ENCODE measurements at regions not wholly inside any gene's neighbourhood (a gene's known extent, or its start where the extent isn't known, plus 50 kb on each side); places are given as distances from the start of the nearest gene placed in this dataset.

DNA sequence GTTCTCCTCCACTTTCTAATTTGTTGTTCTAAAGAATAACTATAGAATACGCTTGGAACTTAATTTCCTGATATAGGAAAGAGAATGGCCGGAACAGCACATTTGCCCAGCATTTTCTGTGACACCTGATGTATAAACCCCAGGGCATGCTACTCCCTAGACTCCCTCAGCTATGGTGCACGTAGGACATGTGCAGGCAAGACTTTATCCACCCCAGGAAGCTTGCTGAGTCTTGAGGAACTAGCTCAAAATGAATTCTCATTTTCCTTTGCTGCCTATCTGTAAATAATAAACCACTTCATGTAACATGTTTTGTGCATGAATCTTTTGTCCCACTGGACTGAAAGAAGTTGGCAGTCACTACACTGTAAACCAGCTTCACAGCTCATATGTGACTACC, 535.8 kb upstream of the SLITRK1 start:
- no peaks in the 10 kb centered on the region for H3K36me3 ChIP-seq (ENCODE audit: control insufficient read depth in 2 of 2, insufficient read depth in 2 of 2, low read length in 2 of 2)
- no peaks in the 10 kb centered on the region for H3K4me1 ChIP-seq (ENCODE audit: control insufficient read depth, insufficient read depth, low read length)
- no peak overlapping the region for H3K9ac ChIP-seq (ENCODE audit: low read length in 2 of 2)
- no peak overlapping the region for H3K4me3 ChIP-seq (ENCODE audit: low read length in 2 of 2)
- H3K27ac ChIP-seq (ENCODE audit: low read length) = no peak overlapping the region
- no peaks in the 10 kb centered on the region for H3K27me3 ChIP-seq (ENCODE audit: control insufficient read depth in 1 of 2, insufficient read depth in 2 of 2, low read length in 2 of 2)
- H3K9me3 ChIP-seq (ENCODE audit: control insufficient read depth in 2 of 2, low read length in 2 of 2) = no peaks in the 10 kb centered on the region

DNA sequence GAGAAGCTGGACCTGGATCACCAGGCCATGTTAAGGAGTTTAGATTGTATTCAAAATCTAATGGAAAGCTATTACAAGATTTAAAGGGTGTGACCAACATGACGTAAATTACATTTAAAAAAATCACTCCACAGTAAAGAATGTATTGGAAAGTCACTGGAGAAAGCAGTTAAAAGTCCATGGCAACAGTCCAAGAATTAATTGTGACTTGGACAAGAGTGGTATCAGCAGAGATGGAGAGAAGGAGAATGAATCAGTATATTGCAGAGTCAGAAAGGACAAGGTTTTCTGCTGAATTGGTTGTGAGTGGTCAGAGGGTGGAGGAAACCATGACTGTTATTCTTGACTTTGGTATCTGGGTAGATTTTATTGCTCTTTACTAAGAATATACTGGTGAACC, 535.1 kb upstream of the SLITRK1 start:
- Histone ChIP-seq H3K9ac (ENCODE audit: low read length in 2 of 2) (no peak overlapping the region), H3K27me3 (ENCODE audit: control insufficient read depth in 1 of 2, insufficient read depth in 2 of 2, low read length in 2 of 2) (no peaks in the 10 kb centered on the region), H3K9me3 (ENCODE audit: control insufficient read depth in 2 of 2, low read length in 2 of 2) (no peaks in the 10 kb centered on the region), H3K27ac (ENCODE audit: low read length) (no peak overlapping the region), H3K4me1 (ENCODE audit: control insufficient read depth, insufficient read depth, low read length) (no peaks in the 10 kb centered on the region), H3K4me3 (ENCODE audit: low read length in 2 of 2) (no peak overlapping the region), H3K36me3 (ENCODE audit: control insufficient read depth in 2 of 2, insufficient read depth in 2 of 2, low read length in 2 of 2) (no peaks in the 10 kb centered on the region)

DNA sequence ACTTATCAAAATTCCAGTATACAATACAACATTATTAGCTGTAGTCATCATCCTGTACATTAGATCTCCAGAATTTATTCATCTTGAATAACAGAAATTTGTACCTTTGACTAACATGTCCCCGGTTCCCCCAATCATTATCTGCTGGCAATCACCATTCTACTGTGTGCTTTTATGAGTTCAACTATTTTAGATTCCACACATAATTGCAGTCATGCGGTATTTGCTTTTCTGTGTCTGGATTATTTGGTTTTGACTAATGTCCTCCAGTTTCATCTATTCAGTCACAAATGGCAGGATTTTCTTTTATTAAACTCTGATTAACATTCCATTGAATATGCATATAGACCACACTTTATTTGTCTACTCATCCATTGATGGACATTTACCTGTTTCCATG, 530.7 kb upstream of the SLITRK1 start:
- no peak overlapping the region for H3K27ac ChIP-seq (ENCODE audit: low read length)
- no peaks in the 10 kb centered on the region for H3K9me3 ChIP-seq (ENCODE audit: control insufficient read depth in 2 of 2, low read length in 2 of 2)
- H3K27me3 ChIP-seq (ENCODE audit: control insufficient read depth in 1 of 2, insufficient read depth in 2 of 2, low read length in 2 of 2) = no peaks in the 10 kb centered on the region
- H3K36me3 ChIP-seq (ENCODE audit: control insufficient read depth in 2 of 2, insufficient read depth in 2 of 2, low read length in 2 of 2) = no peaks in the 10 kb centered on the region
- H3K4me1 ChIP-seq (ENCODE audit: control insufficient read depth, insufficient read depth, low read length) = no peaks in the 10 kb centered on the region
- no peak overlapping the region for H3K9ac ChIP-seq (ENCODE audit: low read length in 2 of 2)
- H3K4me3 ChIP-seq (ENCODE audit: low read length in 2 of 2) = no peak overlapping the region

GRCh38 chr13:84405286-84405685, 523.0 kb upstream of the SLITRK1 start:
- Histone ChIP-seq H3K9ac (ENCODE audit: low read length in 2 of 2) (no peak overlapping the region), H3K9me3 (ENCODE audit: control insufficient read depth in 2 of 2, low read length in 2 of 2) (no peaks in the 10 kb centered on the region), H3K27ac (ENCODE audit: low read length) (no peak overlapping the region), H3K4me1 (ENCODE audit: control insufficient read depth, insufficient read depth, low read length) (no peaks in the 10 kb centered on the region), H3K36me3 (ENCODE audit: control insufficient read depth in 2 of 2, insufficient read depth in 2 of 2, low read length in 2 of 2) (no peaks in the 10 kb centered on the region), H3K27me3 (ENCODE audit: control insufficient read depth in 1 of 2, insufficient read depth in 2 of 2, low read length in 2 of 2) (no peaks in the 10 kb centered on the region), H3K4me3 (ENCODE audit: low read length in 2 of 2) (no peak overlapping the region)

- H3K27ac ChIP-seq (ENCODE audit: low read length) = no peak overlapping the region
- no peaks in the 10 kb centered on the region for H3K27me3 ChIP-seq (ENCODE audit: control insufficient read depth in 1 of 2, insufficient read depth in 2 of 2, low read length in 2 of 2)
- H3K4me3 ChIP-seq (ENCODE audit: low read length in 2 of 2) = no peak overlapping the region
- H3K4me1 ChIP-seq (ENCODE audit: control insufficient read depth, insufficient read depth, low read length) = no peaks in the 10 kb centered on the region
- H3K36me3 ChIP-seq (ENCODE audit: control insufficient read depth in 2 of 2, insufficient read depth in 2 of 2, low read length in 2 of 2) = no peaks in the 10 kb centered on the region
- peaks cover 0 to 1% of the 10 kb centered on the region in 2 donors for H3K9me3 ChIP-seq (ENCODE audit: control insufficient read depth in 2 of 2, low read length in 2 of 2)
- H3K9ac ChIP-seq (ENCODE audit: low read length in 2 of 2) = no peak overlapping the region
Measured at GRCh38 chr13:84400706-84401105, 518.4 kb upstream of the SLITRK1 start.

GRCh38 chr13:84399320-84400085, 517.2 kb upstream of the SLITRK1 start:
- peaks cover 0 to 1% of the 10 kb centered on the region in 2 donors for H3K9me3 ChIP-seq (ENCODE audit: control insufficient read depth in 2 of 2, low read length in 2 of 2)
- H3K9ac ChIP-seq (ENCODE audit: low read length in 2 of 2) = no peak overlapping the region
- H3K4me1 ChIP-seq (ENCODE audit: control insufficient read depth, insufficient read depth, low read length) = no peaks in the 10 kb centered on the region
- H3K27ac ChIP-seq (ENCODE audit: low read length) = no peak overlapping the region
- no peaks in the 10 kb centered on the region for H3K27me3 ChIP-seq (ENCODE audit: control insufficient read depth in 1 of 2, insufficient read depth in 2 of 2, low read length in 2 of 2)
- no peaks in the 10 kb centered on the region for H3K36me3 ChIP-seq (ENCODE audit: control insufficient read depth in 2 of 2, insufficient read depth in 2 of 2, low read length in 2 of 2)
- H3K4me3 ChIP-seq (ENCODE audit: low read length in 2 of 2) = no peak overlapping the region

GRCh38 chr13:84393981-84394625, 511.8 kb upstream of the SLITRK1 start:
- no peaks in the 10 kb centered on the region for H3K4me1 ChIP-seq (ENCODE audit: control insufficient read depth, insufficient read depth, low read length)
- no peaks in the 10 kb centered on the region for H3K27me3 ChIP-seq (ENCODE audit: control insufficient read depth in 1 of 2, insufficient read depth in 2 of 2, low read length in 2 of 2)
- peaks cover 1 to 6% of the 10 kb centered on the region in 2 donors for H3K9me3 ChIP-seq (ENCODE audit: control insufficient read depth in 2 of 2, low read length in 2 of 2)
- H3K27ac ChIP-seq (ENCODE audit: low read length) = no peak overlapping the region
- H3K9ac ChIP-seq (ENCODE audit: low read length in 2 of 2) = no peak overlapping the region
- no peaks in the 10 kb centered on the region for H3K36me3 ChIP-seq (ENCODE audit: control insufficient read depth in 2 of 2, insufficient read depth in 2 of 2, low read length in 2 of 2)
- H3K4me3 ChIP-seq (ENCODE audit: low read length in 2 of 2) = no peak overlapping the region

- Histone ChIP-seq H3K4me1 (ENCODE audit: control insufficient read depth, insufficient read depth, low read length) (no peaks in the 10 kb centered on the region), H3K9me3 (ENCODE audit: control insufficient read depth in 2 of 2, low read length in 2 of 2) (peaks cover 3 to 8% of the 10 kb centered on the region in 2 donors), H3K4me3 (ENCODE audit: low read length in 2 of 2) (no peak overlapping the region), H3K9ac (ENCODE audit: low read length in 2 of 2) (no peak overlapping the region), H3K36me3 (ENCODE audit: control insufficient read depth in 2 of 2, insufficient read depth in 2 of 2, low read length in 2 of 2) (no peaks in the 10 kb centered on the region), H3K27me3 (ENCODE audit: control insufficient read depth in 1 of 2, insufficient read depth in 2 of 2, low read length in 2 of 2) (no peaks in the 10 kb centered on the region), H3K27ac (ENCODE audit: low read length) (no peak overlapping the region)
Measured at GRCh38 chr13:84380866-84381265, 498.6 kb upstream of the SLITRK1 start.

DNA sequence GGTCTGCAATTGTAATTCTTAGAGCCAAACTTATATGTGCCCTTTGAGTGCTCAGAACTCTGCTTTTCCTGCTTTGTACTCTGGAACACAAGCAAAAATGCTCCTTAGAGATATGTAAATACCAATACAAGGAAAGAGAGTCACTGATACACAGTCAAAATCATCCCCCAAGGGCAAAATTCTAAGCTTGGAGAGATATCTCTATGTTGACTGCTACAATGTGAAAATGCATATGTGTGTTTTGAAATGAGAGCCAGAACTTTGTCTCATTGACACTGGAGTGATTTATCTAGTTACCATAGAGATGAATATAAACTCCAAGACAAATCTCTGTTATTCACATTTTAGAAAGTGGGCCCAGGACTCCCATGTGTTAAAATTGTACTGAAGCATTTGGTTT, 494.8 kb upstream of the SLITRK1 start:
- H3K4me1 ChIP-seq (ENCODE audit: control insufficient read depth, insufficient read depth, low read length) = no peaks in the 10 kb centered on the region
- H3K9ac ChIP-seq (ENCODE audit: low read length in 2 of 2) = no peak overlapping the region
- H3K27me3 ChIP-seq (ENCODE audit: control insufficient read depth in 1 of 2, insufficient read depth in 2 of 2, low read length in 2 of 2) = no peaks in the 10 kb centered on the region
- no peaks in the 10 kb centered on the region for H3K9me3 ChIP-seq (ENCODE audit: control insufficient read depth in 2 of 2, low read length in 2 of 2)
- no peak overlapping the region for H3K4me3 ChIP-seq (ENCODE audit: low read length in 2 of 2)
- no peak overlapping the region for H3K27ac ChIP-seq (ENCODE audit: low read length)
- no peaks in the 10 kb centered on the region for H3K36me3 ChIP-seq (ENCODE audit: control insufficient read depth in 2 of 2, insufficient read depth in 2 of 2, low read length in 2 of 2)

- H3K27ac ChIP-seq (ENCODE audit: low read length) = no peak overlapping the region
- no peaks in the 10 kb centered on the region for H3K27me3 ChIP-seq (ENCODE audit: control insufficient read depth in 1 of 2, insufficient read depth in 2 of 2, low read length in 2 of 2)
- no peaks in the 10 kb centered on the region for H3K4me1 ChIP-seq (ENCODE audit: control insufficient read depth, insufficient read depth, low read length)
- no peaks in the 10 kb centered on the region for H3K36me3 ChIP-seq (ENCODE audit: control insufficient read depth in 2 of 2, insufficient read depth in 2 of 2, low read length in 2 of 2)
- H3K9me3 ChIP-seq (ENCODE audit: control insufficient read depth in 2 of 2, low read length in 2 of 2) = no peaks in the 10 kb centered on the region
- no peak overlapping the region for H3K9ac ChIP-seq (ENCODE audit: low read length in 2 of 2)
- H3K4me3 ChIP-seq (ENCODE audit: low read length in 2 of 2) = no peak overlapping the region
Measured at GRCh38 chr13:84366506-84366905, 484.2 kb upstream of the SLITRK1 start.

DNA sequence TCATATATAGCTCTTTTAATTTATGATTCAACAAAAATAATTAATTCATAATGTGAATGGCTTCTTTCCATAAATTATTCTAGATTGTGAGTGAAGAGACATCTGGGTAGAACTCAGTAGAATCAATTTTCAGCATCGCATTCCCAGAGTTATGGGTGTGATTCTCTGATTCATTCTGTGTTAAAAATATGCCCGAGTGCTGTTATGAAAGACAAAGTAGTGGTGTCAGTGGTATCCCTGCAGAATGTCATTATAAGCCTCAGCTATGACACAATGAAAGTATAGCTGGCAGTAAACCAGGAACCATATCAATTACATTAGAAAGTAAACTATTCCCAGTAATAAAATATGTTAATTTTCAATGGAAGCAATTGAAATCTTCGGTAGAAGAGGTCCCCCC, 480.5 kb upstream of the SLITRK1 start:
- Histone ChIP-seq H3K4me3 (ENCODE audit: low read length in 2 of 2) (no peak overlapping the region), H3K9me3 (ENCODE audit: control insufficient read depth in 2 of 2, low read length in 2 of 2) (no peaks in the 10 kb centered on the region), H3K4me1 (ENCODE audit: control insufficient read depth, insufficient read depth, low read length) (no peaks in the 10 kb centered on the region), H3K27me3 (ENCODE audit: control insufficient read depth in 1 of 2, insufficient read depth in 2 of 2, low read length in 2 of 2) (no peaks in the 10 kb centered on the region), H3K36me3 (ENCODE audit: control insufficient read depth in 2 of 2, insufficient read depth in 2 of 2, low read length in 2 of 2) (no peaks in the 10 kb centered on the region), H3K27ac (ENCODE audit: low read length) (no peak overlapping the region), H3K9ac (ENCODE audit: low read length in 2 of 2) (no peak overlapping the region)

Data from stomach smooth muscle (tissue), 2 donors.